HFF-Myc (cell line): ENCODE measurements at regions not wholly inside any gene's neighbourhood (a gene's known extent, or its start where the extent isn't known, plus 50 kb on each side); places are given as distances from the start of the nearest gene placed in this dataset.

Source experiments
- DNase-seq: peaks from one replicate; pipeline ENCODE4 v3.0.0-alpha.2; 2011; ENCODE audit warnings: low read depth; ENCODE audit errors: extremely low read depth
- H3K4me3 ChIP-seq: replicated peaks from 2 replicates; pipeline ENCODE4 v1.5.1; 2011; ENCODE audit warnings: low read depth, mild to moderate bottlenecking, control low read depth, low read length
- CTCF ChIP-seq: IDR thresholded peaks from 2 replicates; pipeline ENCODE4 v1.5.1; 2012; ENCODE audit warnings: mild to moderate bottlenecking, low read depth, low read length, control low read depth; ENCODE audit errors: missing control alignments

GRCh38 chr20:16917636-16918035 is 169.5 kb downstream of the OTOR start:
- no peak for TF ChIP-seq CTCF
- no peak overlapping the region for H3K4me3 ChIP-seq

DNA sequence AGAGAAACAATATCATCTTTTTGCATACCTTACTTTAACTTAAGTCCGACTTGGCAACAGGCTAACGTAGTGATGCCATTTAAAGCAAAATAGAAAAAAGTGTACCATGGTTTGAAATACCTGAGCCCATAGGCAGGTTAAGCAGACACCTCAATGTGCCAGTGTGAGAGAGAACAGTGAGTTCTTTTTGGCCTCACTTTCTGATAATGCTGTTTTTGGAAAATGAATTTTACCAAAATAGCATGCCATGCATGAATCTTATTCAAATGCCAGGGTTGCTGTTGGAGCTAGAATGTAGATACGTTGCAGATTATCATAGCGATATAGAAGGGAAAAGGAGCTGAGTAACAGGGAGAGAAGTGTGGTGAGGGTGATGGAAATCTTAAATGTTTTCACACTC is 170.2 kb downstream of the OTOR start:
- TF ChIP-seq CTCF, result no peak
- DNase-seq, result no peak
- no peak overlapping the region for H3K4me3 ChIP-seq

More at GRCh38 chr20:16917636-16918035, 169.5 kb downstream of the OTOR start:
- no peak for DNase-seq

DNA sequence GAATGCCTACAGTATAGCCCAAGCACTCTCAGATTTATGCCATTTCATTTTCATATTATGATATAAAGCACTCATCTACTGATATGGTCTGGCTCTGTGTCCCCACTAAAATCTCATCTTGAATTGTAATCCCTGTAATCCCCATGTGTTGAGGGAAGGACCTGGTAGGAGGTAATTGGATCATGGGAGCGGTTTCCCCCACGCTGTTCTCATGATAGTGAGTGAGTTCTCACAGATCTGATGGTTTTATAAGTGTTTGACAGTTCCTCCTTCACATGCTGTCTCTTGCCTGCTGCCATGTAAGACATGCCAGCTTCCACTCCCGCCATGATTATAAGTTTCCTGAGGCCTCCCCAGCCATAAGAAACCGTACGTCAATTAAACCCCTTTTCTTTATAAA is 171.7 kb downstream of the OTOR start:
- no peak overlapping the region for H3K4me3 ChIP-seq
- DNase-seq, result no peak
- TF ChIP-seq CTCF, result no peak

GRCh38 chr20:16922834-16923233 is 174.7 kb downstream of the OTOR start:
- no peak overlapping the region for H3K4me3 ChIP-seq
- TF ChIP-seq CTCF, result no peak
- peak; percentile 63 for DNase-seq

- no peak for TF ChIP-seq CTCF
- H3K4me3 ChIP-seq, result no peak overlapping the region
- DNase-seq, result no peak
Measured at GRCh38 chr20:16926626-16927430, 178.7 kb downstream of the OTOR start.

GRCh38 chr20:16929756-16930155 is 181.6 kb downstream of the OTOR start:
- H3K4me3 ChIP-seq, result no peak overlapping the region
- DNase-seq, result no peak
- TF ChIP-seq CTCF, result no peak

DNA sequence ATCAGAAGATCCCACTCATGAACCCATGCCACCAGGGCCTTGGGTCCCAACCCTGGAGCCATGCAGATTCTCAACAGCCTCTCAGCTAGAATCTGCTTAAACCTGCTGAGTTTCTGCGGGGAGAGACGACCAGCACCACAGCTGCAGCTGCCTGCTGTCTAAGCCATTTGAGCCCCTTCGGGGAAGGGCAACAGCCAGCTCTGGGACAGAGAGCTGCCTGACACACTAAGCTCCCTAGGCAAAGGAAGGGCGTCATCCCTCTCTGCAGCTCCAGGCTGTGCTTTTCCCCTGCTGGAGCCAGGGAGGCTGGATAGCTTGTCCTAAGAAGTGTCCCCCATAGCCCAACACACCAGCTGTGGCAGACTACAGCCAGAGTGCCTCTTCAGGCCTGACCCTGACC is 182.5 kb downstream of the OTOR start:
- no peak for DNase-seq
- H3K4me3 ChIP-seq, result no peak overlapping the region
- TF ChIP-seq CTCF, result no peak
